Stimulated activated CD8-positive, alpha-beta memory T cell treated with anti-CD3 and anti-CD28 coated beads, Interleukin-15, amount 100 ng/mL, for 48 hours (primary cell): ENCODE measurements at regions not wholly inside any gene's neighbourhood (a gene's known extent, or its start where the extent isn't known, plus 50 kb on each side); places are given as distances from the start of the nearest gene placed in this dataset.
"Not testable (repeated sequence)": the region's sequence is repeated elsewhere in the genome, so short reads cannot be mapped to it uniquely, and the experiment has no call there.

Source experiments
- DNase-seq, 2 donors: peaks; one replicate each; pipeline ENCODE4 v3.0.0-alpha.2; 2020; ENCODE audit warnings: low read depth in 2 of 2

DNA sequence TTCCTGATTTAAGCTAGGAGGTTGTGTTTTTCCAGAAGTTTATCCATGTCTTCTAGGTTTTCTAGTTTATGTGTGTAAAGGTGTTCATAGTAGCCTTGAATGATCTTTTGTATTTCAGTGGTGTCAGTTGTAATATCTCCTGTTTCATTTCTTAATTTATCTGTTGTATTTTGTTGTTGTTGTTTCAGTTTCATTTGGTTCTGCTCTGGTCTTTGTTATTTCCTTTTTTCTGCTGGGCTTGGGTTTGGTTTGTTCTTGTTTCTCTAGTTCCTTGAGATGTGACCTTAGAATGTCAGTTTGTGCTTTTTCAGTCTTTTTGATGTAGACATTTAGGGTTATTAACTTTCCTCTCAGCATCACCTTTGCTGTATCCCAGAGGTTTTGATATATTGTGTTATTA, 62.8 kb downstream of the SCP2D1 start:
- DNase-seq, result not testable (repeated sequence)

- DNase-seq, result no peak
Measured at GRCh38 chr20:18879262-18879661, 65.7 kb downstream of the SCP2D1 start.

DNA sequence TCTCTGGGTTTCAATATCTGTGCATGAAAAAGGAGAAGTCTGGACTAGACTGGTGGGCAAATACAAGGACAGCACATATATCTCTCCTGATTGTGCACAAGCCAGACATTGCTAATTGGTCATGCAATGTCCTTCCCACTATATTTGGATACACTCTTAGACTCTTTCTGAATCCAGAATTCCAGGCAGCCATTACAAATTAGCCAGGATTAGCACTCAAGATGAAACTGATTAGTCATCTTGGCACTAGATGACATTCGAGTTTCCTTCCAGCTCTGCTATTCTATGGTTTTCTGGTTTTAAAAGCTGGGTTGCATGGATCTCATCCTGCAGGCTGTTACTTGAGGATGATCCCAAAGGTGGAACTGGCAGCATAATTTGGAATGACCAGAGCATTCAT, 73.2 kb downstream of the SCP2D1 start:
- no peak for DNase-seq

DNA sequence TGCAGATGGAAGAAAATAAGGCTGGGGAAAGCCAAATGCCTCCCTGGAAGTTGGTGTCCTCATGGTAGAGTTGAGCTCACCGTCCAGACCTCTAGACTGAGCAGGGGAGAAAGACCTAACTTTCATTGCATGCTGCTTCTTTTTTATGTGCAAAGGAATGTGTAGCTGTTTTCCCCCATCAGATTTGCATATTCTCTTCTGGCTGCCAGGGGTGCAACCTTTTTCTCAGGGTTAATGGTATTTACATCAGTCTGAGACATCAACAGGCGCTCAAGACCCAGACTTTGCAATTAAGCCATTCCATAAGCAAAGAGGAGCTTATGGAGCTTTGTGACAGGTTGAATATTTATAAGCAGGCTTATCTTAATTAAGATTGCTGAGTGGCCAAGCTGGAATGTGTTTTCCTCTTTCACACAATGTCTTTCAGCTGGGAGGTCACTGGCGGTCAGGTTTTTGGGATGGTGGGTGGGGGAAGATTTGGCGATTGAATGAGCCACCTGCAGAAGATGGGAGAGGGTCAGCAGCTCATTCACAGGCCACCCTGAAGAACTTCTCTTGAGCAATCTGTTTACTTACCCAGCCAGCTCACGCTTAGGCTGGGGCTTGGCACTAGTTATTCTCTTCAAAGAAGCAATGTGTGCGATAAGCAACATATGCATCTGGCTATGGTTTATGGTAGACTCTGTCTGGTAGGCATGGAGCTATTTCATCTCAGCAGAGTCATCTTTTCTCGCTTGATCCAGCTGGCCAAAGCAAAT, 88.6 kb downstream of the SCP2D1 start:
- DNase-seq, result no peak

DNA sequence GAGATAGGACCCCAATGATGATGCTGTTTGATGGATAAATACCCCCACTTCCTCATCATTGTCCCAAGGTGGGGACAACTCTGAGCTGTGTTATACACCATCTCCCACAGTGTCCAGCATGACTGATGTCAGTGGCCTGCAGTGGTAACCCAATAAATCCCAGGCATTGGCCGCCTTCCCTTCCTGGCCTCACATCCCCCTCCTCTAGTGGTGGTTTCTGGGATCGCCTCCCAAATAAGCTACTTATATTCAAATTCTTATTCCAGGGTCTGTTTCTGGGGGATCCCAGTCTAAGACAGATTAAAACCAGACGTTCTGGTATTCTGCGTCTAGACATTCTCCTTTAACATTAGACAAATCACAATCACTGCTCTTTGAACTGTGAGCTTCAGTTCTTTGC, 90.6 kb downstream of the SCP2D1 start:
- DNase-seq, result no peak

DNA sequence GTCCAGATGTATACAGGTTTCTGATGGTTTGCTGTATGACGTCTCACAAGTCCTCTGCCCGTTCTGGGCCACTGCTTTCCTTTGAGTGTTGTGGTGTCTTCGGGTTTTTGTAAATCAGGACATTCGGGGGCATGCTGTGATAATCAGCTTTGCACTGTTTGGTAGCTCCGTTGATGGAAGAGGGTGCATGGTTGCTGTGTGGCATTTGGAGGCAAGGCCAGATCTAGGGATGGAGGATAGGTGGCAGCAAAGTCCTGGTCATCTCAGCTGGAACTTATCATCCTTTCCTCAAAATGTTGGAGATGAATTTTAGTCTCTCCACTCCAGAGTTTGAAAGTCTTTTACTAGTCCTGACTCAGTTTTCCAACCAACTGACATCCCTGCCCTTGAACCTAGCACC, 91.0 kb downstream of the SCP2D1 start:
- DNase-seq, result no peak

- DNase-seq, result no peak
Measured at GRCh38 chr20:18906046-18906445, 92.5 kb downstream of the SCP2D1 start.

DNA sequence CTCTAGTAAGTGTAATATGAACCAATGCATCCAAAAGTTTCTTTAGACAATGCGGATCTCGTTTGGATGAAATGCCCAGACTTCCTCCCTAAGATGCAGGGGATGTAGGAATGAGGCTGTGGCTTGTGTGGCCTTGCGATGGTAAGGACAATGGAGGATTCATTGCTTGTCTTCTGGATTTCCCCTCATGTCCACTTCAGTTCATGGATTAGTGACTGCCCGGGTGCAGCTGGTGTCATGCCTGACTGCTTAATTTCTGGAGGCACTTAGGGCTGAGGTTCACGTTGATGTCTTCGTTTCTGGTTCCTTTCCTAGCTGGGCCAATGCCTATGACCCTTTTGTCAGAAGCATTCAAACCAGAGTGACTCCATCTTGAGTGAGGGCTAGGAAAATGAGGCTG, 93.8 kb downstream of the SCP2D1 start:
- no peak for DNase-seq

- DNase-seq, result no peak
Measured at GRCh38 chr20:18908109-18908508, 94.5 kb downstream of the SCP2D1 start.

DNA sequence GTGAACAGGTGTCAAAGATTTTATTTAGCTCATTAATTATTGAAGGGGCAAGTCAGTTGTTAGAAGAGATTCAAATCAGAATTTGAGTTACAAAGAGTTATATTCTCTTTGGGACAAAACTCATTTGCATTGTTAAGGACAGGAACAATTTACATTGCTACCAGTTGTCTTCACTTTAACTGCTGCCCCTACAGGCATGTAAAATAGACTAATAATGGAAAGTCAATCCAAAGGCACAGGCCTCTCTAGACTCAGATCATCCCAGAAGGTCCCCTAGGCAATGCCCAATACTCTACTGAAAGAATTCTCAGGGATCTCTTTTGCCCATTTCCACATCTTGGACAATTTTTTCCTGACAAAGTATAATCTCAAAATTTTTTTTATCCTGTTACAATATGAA, 95.7 kb downstream of the SCP2D1 start:
- no peak for DNase-seq

DNA sequence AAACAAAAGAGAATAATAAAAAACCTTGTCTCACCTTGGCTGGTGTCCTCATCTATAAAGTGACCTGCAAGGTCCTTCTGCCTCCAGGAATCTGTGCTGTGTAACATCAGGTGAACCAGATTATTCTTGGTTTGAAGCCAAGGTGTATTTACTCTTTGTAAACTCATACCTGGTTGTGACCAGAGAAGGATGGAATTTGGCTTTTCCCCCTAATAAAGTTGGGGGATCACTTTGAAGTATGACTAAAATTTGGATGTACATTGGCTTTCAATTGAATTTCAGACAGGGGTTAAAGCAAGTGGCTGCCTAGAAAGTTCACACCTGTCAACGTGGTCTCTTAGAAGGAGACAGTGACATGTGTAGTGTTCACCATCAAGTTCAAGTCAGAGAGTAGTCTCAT, 100.1 kb downstream of the SCP2D1 start:
- DNase-seq, result no peak

DNA sequence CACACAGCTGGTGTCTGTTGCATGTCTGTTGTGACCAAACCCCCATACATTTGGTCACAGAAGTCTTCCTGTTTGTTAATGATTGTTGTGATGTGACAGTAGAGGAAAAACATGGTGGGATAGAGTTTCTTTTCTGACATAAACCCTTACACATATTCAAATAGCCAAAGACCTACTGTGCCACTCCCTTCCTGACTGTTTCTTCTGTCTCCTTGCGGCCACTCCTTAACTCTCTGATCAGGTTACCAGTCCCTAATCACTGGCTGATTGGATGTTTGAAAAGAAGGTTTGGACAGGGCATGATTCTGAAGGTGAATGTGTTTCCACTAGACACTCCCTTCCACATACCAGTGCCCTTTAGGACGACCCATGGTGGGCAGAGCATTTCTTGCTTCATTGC, 101.2 kb downstream of the SCP2D1 start:
- no peak for DNase-seq

DNA sequence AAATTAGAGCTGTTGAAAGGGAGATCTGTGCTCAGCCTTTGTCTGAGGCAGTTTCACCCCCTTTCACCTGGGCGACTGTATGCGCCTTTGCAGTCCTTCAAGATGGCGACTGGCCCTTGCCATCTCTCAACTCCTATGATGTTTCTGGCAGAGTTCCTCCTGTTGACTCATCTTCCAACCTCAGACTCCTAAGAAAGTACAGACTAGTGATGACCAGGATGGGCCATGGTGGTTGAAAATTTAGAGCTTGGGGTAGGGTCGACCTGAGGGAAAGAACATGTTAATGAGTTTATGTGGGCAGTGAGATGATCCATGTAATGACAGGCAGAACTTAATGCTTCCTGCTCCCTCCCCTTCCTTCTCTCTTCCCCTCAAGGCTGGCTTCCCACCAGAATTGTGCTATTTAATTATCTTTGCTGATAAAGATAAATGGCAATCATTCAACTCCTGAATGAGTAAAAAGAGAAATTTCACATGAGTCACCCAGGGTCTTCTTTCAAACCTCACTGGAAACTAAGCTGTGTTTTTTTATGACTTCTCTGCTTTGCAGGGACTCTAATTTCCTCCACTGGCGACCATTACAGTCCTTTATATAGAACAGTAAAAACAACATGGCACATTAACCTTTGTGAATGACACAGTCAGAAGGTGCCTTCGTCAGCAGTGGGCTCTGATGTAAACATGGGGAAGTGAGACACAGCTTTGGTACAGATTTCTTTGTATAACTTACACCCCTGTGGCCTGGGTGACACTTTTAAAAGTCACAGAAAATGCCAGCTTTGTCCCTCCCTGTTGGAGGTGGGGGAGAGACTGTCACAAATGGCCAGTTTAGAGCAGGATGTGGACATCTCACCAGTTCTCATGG, 103.5 kb downstream of the SCP2D1 start:
- DNase-seq, result no peak

DNA sequence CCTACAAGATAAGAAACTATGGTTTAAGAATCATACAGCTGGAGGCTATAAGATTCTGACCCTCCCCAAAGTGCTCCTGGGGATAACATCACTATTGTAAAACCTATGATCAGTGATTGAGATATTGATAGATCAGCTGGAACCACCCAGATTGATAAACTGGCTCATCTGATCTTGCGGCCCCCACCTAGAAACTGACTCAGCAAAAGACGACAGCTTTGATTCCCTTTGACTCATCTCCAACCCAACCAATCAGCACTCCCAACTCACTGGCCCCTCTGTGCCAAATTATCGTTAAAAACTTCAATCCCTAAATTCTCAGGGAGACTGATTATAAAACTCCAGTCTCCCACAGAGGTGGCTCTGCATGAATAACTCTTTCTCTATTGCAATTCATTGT, 106.4 kb downstream of the SCP2D1 start:
- DNase-seq, result no peak

DNA sequence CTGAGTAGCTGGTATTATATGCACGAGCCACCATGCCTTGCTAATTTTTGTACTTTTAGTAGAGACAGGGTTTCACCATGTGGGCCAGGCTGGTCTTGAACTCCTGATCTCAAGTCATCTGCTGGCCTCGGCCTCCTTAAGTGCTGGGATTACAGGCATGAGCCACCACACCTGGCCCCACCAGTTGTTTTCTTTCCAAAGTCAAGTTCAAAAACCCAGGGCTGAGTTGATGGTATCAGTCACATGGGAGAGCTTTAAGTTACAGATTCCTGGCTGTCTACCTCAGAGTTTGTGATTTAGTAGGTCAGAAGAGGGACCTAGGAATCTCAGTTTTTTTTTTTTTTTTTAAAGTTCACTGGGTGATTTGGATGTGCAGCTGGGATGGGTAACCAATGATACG, 107.7 kb downstream of the SCP2D1 start:
- DNase-seq, result no peak

- DNase-seq, result no peak
Measured at GRCh38 chr20:18922251-18922650, 108.7 kb downstream of the SCP2D1 start.

- no peak for DNase-seq
Measured at GRCh38 chr20:18922898-18923297, 109.3 kb downstream of the SCP2D1 start.

- no peak for DNase-seq
Measured at GRCh38 chr20:18926965-18927364, 113.4 kb downstream of the SCP2D1 start.

GRCh38 chr20:18928626-18929025, 115.0 kb downstream of the SCP2D1 start:
- no peak for DNase-seq

GRCh38 chr20:18929800-18930199, 116.2 kb downstream of the SCP2D1 start:
- no peak for DNase-seq

DNA sequence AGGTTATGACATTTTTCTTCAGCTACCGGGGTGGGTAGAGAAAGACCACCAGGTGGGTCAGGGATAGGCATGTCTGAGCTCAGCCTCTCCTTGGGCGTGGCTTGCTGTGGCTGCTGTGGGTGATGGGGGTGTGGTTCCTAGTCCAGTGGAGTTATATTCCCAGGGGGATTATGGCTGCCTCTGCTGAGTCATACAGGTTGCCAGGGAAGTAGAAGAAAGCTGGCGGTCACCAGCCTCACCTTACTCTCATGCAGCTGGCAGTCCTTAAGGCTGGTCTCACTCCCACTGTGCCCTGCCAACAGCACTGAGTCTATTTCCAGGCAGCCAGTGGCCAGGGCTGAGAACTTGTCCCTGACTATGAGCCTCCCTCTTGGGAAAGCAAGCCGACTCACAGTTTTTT, 130.0 kb downstream of the SCP2D1 start:
- DNase-seq, result no peak

DNA sequence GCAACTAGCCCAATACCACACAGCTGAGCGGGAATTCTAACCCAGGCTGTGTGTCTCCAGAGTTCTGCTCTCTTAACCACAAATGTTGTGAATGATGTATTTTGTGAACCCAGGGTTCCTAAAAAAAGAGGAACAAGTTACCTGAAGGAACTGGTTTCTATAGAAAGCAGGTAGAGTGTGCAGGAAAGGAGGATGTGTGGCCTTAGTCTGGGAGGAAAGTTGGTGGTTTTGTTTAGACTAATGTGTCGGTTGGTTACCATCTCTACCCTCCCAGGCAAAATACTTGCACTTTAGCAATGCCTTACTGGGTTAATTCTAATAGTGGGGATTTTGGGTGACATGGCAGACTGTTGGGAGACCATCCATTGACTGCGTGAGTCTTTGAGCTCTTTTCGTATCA, 143.3 kb downstream of the SCP2D1 start:
- no peak for DNase-seq

DNA sequence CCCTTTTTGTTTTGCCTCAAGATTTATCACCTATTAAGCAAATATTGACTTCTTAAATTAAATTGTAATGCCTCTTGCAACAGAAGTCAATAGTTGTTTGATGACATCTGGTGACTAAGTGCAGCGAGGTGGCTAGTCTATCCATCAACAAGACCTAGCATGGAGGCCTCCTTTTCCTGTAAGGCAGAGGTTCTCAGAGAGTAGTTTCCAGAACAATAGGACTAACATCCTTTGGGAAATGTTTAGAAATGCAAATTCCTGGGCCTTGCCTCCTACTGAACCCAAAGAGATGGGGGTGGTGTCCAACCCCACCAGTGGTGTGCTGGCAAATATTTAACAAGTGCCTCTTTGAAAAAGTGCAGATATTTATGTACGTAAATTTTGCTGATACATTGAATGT, 143.7 kb downstream of the SCP2D1 start:
- no peak for DNase-seq
